Liver (tissue), 8 donors: ENCODE measurements at regions not wholly inside any gene's neighbourhood (a gene's known extent, or its start where the extent isn't known, plus 50 kb on each side); places are given as distances from the start of the nearest gene placed in this dataset.

Source experiments
- DNase-seq: peaks from one replicate; pipeline ENCODE4 v3.0.0-alpha.2; 2017; ENCODE audit warnings: low spot score
- H3K27ac ChIP-seq, 2 donors: one replicate each; pipeline ENCODE4 v1.7.0; 2013; ENCODE audit warnings: inconsistent platforms in 2 of 2, low read length in 2 of 2, control low read depth in 1 of 2, low read depth in 1 of 2, mild to moderate bottlenecking in 1 of 2
- H3K27me3 ChIP-seq, 4 donors: one replicate each; pipeline versions ENCODE4 v1.6.1 to v1.7.0; 2013; ENCODE audit warnings: low read length in 3 of 4, inconsistent platforms in 1 of 4, mild to moderate bottlenecking in 1 of 4, moderate library complexity in 1 of 4; ENCODE audit not compliant: control insufficient read depth in 4 of 4, insufficient read depth in 4 of 4
- H3K36me3 ChIP-seq, 4 donors: one replicate each; pipeline versions ENCODE4 v1.6.1 to v1.7.0; 2013; ENCODE audit warnings: low read length in 3 of 4, mild to moderate bottlenecking in 3 of 4, low read depth in 1 of 4, moderate library complexity in 1 of 4; ENCODE audit not compliant: control insufficient read depth in 4 of 4, insufficient read depth in 3 of 4
- H3K4me1 ChIP-seq, 4 donors: one replicate each; pipeline versions ENCODE4 v1.6.1 to v1.7.0; 2013; ENCODE audit warnings: low read length in 3 of 4, mild to moderate bottlenecking in 3 of 4, moderate library complexity in 1 of 4; ENCODE audit not compliant: control insufficient read depth in 4 of 4, insufficient read depth in 4 of 4
- H3K4me3 ChIP-seq, 3 donors: one replicate each; pipeline versions ENCODE4 v1.6.1 to v1.7.0; 2013; ENCODE audit warnings: low read length in 3 of 3, control low read depth in 1 of 3, low read depth in 1 of 3, mild to moderate bottlenecking in 1 of 3
- H3K9ac ChIP-seq, 2 donors: one replicate each; pipeline ENCODE4 v1.7.0; 2013; ENCODE audit warnings: low read length in 2 of 2, mild to moderate bottlenecking in 2 of 2, moderate library complexity in 2 of 2, control low read depth in 1 of 2, low read depth in 1 of 2
- H3K9me3 ChIP-seq, 4 donors: one replicate each; pipeline versions ENCODE4 v1.6.1 to v1.7.0; 2013; ENCODE audit warnings: low read length in 3 of 4; ENCODE audit not compliant: control insufficient read depth in 4 of 4
- CTCF ChIP-seq: fragments of 150-350 bp; IDR thresholded peaks from 2 replicates; pipeline ENCODE4 v1.5.1; 2017; ENCODE audit warnings: improper control_type of control experiment, low read depth, low read length; ENCODE audit not compliant: missing input control
- EGR1 ChIP-seq, 2 donors: IDR thresholded peaks; 2 replicates each; pipeline ENCODE4 v1.6.1; 2016 to 2018; ENCODE audit warnings: antibody characterized with exemption in 2 of 2, low read depth in 2 of 2
- FOXA1 ChIP-seq: IDR thresholded peaks from 2 replicates; pipeline ENCODE4 v1.6.1; 2016; ENCODE audit warnings: antibody characterized with exemption
- FOXA2 ChIP-seq: IDR thresholded peaks from 2 replicates; pipeline ENCODE4 v1.6.1; 2016; ENCODE audit warnings: antibody characterized with exemption
- GABPA ChIP-seq, 2 donors: IDR thresholded peaks in 1 of 2; conservative IDR thresholded peaks in 1 of 2; 2 replicates each; pipeline ENCODE4 v1.6.1; 2016; ENCODE audit warnings: antibody characterized with exemption in 2 of 2, mild to moderate bottlenecking in 1 of 2, moderate library complexity in 1 of 2
- HNF4A ChIP-seq, 2 donors: conservative IDR thresholded peaks; 2 replicates each; pipeline ENCODE4 v1.6.1; 2016; ENCODE audit warnings: antibody characterized with exemption in 2 of 2, mild to moderate bottlenecking in 2 of 2
- HNF4G ChIP-seq: IDR thresholded peaks from 2 replicates; pipeline ENCODE4 v1.6.1; 2016; ENCODE audit warnings: antibody characterized with exemption
- JUND ChIP-seq, 2 donors: IDR thresholded peaks; 2 replicates each; pipeline ENCODE4 v1.6.1; 2016; ENCODE audit warnings: antibody characterized with exemption in 2 of 2
- MAX ChIP-seq: IDR thresholded peaks from 2 replicates; pipeline ENCODE4 v1.6.1; 2016; ENCODE audit warnings: antibody characterized with exemption
- NR2F2 ChIP-seq: IDR thresholded peaks from 2 replicates; pipeline ENCODE4 v1.6.1; 2016; ENCODE audit warnings: antibody characterized with exemption
- RAD21 ChIP-seq, 2 donors: IDR thresholded peaks; 2 replicates each; pipeline ENCODE4 v1.6.1; 2016; ENCODE audit warnings: antibody characterized with exemption in 2 of 2, mild to moderate bottlenecking in 2 of 2
- RXRA ChIP-seq, 2 donors: IDR thresholded peaks; 2 replicates each; pipeline ENCODE4 v1.6.1; 2017 to 2018; ENCODE audit warnings: antibody characterized with exemption in 2 of 2, mild to moderate bottlenecking in 1 of 2
- SP1 ChIP-seq: IDR thresholded peaks from 2 replicates; pipeline ENCODE4 v1.6.1; 2018; ENCODE audit warnings: antibody characterized with exemption, mild to moderate bottlenecking
- TAF1 ChIP-seq: conservative IDR thresholded peaks from 2 replicates; pipeline ENCODE4 v1.6.1; 2016; ENCODE audit warnings: antibody characterized with exemption, mild to moderate bottlenecking
- YY1 ChIP-seq: IDR thresholded peaks from 2 replicates; pipeline ENCODE4 v1.6.1; 2016; ENCODE audit warnings: antibody characterized with exemption, mild to moderate bottlenecking
- ZBTB33 ChIP-seq: IDR thresholded peaks from 2 replicates; pipeline ENCODE4 v1.6.1; 2016; ENCODE audit warnings: antibody characterized with exemption
- WGBS: extraction: QIAGEN DNeasy Blood & Tissue Kit; methylation state at CpG from one replicate; pipeline ENCODE4 v1.1.7; 2013; 5-methylcytosine and 5-hydroxymethylcytosine counted together
- TF ChIP-seq, protein P1 (sequence below): IDR thresholded peaks from 2 replicates; pipeline ENCODE4 v1.6.1; 2016; ENCODE audit warnings: antibody characterized with exemption
- TF ChIP-seq, protein P2 (sequence below): IDR thresholded peaks from 2 replicates; pipeline ENCODE4 v1.6.1; 2016; ENCODE audit warnings: antibody characterized with exemption, mild to moderate bottlenecking
- donor health status: healthy.
- donor health status: healthy.
- donor health status: healthy.
- donor health status: healthy.
- donor health status: healthy.

DNA sequence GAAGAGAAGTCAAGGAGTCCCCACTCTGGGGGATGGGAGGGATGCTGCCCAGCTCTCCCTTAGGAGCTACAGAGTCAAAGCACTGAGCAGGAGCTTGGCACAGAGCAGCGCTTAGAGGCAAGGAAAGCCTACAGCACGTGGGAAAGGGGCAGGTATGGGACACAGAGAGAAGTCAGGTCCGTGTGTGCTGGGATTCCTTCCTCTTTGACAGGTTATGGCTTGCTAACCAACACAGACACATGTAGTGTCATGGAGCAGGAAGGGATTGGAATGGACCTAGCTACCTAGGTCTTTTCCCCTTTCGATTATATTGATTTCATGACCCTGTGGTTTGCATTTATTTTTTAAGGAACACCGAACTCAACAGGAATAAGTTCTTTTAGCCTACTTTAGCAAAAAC, 208.5 kb upstream of the TUT7 start:
- H3K9ac ChIP-seq, result no peak overlapping the region
- H3K36me3 ChIP-seq, result no peaks in the 10 kb centered on the region
- no peak for DNase-seq
- H3K4me3 ChIP-seq, result no peak overlapping the region
- TF ChIP-seq MAX (no peak), JUND (IDR thresholded peaks at IDR 0.05) (no peak), EGR1 (IDR thresholded peaks at IDR 0.05; ENCODE audit: low read depth in 2 of 2) (no peak), FOXA2 (no peak), HNF4A (conservative IDR thresholded peaks at IDR 0.05) (no peak)
- TF ChIP-seq, protein P1, sequence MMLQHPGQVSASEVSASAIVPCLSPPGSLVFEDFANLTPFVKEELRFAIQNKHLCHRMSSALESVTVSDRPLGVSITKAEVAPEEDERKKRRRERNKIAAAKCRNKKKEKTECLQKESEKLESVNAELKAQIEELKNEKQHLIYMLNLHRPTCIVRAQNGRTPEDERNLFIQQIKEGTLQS, result no peak
- peaks cover 0 to 3% (median 0%) of the 10 kb centered on the region in 4 donors for H3K9me3 ChIP-seq
- H3K27me3 ChIP-seq, result peaks cover 0 to 6% (median 0%) of the 10 kb centered on the region in 4 donors
- 52% methylated on average over 5 of the region's 5 CpGs for WGBS
- H3K27ac ChIP-seq, result no peak overlapping the region
- no peaks in the 10 kb centered on the region for H3K4me1 ChIP-seq

DNA sequence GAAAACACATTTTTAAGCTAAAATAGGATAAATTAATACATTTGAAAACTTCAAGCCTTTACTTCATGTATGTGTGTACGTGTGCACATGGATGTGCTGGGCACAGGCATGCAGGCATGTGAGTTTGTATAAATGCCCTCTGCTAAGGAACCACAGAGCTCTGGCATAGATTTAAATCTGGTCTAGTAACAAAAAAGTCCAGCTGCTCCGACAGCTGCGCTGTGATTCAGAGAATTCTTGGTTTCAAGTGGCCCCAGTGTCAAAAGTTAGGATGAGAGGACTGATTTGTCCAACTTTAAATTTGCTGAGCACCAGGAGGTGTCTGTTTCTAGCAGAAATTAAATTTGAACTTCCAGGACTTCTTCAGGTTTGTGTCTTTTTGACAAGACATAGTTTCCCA, 203.7 kb upstream of the TUT7 start:
- no peak for DNase-seq
- no peaks in the 10 kb centered on the region for H3K36me3 ChIP-seq
- H3K27ac ChIP-seq, result no peak overlapping the region
- 85% methylated on average over 3 of the region's 3 CpGs for WGBS
- H3K9me3 ChIP-seq, result no peaks in the 10 kb centered on the region
- no peak for TF ChIP-seq EGR1 (IDR thresholded peaks at IDR 0.05; ENCODE audit: low read depth in 2 of 2)
- TF ChIP-seq MAX, result no peak
- no peak for TF ChIP-seq YY1
- no peak for TF ChIP-seq CTCF
- TF ChIP-seq, protein P1, result no peak
- no peak for TF ChIP-seq ZBTB33
- no peak for TF ChIP-seq FOXA1
- no peak for TF ChIP-seq JUND (IDR thresholded peaks at IDR 0.05)
- no peak for TF ChIP-seq SP1
- TF ChIP-seq, protein P2, sequence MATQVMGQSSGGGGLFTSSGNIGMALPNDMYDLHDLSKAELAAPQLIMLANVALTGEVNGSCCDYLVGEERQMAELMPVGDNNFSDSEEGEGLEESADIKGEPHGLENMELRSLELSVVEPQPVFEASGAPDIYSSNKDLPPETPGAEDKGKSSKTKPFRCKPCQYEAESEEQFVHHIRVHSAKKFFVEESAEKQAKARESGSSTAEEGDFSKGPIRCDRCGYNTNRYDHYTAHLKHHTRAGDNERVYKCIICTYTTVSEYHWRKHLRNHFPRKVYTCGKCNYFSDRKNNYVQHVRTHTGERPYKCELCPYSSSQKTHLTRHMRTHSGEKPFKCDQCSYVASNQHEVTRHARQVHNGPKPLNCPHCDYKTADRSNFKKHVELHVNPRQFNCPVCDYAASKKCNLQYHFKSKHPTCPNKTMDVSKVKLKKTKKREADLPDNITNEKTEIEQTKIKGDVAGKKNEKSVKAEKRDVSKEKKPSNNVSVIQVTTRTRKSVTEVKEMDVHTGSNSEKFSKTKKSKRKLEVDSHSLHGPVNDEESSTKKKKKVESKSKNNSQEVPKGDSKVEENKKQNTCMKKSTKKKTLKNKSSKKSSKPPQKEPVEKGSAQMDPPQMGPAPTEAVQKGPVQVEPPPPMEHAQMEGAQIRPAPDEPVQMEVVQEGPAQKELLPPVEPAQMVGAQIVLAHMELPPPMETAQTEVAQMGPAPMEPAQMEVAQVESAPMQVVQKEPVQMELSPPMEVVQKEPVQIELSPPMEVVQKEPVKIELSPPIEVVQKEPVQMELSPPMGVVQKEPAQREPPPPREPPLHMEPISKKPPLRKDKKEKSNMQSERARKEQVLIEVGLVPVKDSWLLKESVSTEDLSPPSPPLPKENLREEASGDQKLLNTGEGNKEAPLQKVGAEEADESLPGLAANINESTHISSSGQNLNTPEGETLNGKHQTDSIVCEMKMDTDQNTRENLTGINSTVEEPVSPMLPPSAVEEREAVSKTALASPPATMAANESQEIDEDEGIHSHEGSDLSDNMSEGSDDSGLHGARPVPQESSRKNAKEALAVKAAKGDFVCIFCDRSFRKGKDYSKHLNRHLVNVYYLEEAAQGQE, result no peak
- TF ChIP-seq FOXA2, result no peak
- no peak for TF ChIP-seq GABPA (IDR thresholded peaks at IDR 0.05 in 1 of 2, conservative IDR thresholded peaks at IDR 0.05 in 1 of 2)
- TF ChIP-seq NR2F2, result no peak
- no peak for TF ChIP-seq RAD21 (IDR thresholded peaks at IDR 0.05)
- no peak for TF ChIP-seq TAF1
- TF ChIP-seq RXRA (IDR thresholded peaks at IDR 0.05), result no peak
- TF ChIP-seq HNF4G, result no peak
- H3K4me1 ChIP-seq, result no peaks in the 10 kb centered on the region
- H3K4me3 ChIP-seq, result no peak overlapping the region
- H3K27me3 ChIP-seq, result peaks cover 0 to 6% (median 0%) of the 10 kb centered on the region in 4 donors
- no peak overlapping the region for H3K9ac ChIP-seq
